Epithelial cell of esophagus (primary cell): ENCODE measurements at regions not wholly inside any gene's neighbourhood (a gene's known extent, or its start where the extent isn't known, plus 50 kb on each side); places are given as distances from the start of the nearest gene placed in this dataset.
A peak's percentile ranks its signal among the peaks of the same experiment; 100 is the strongest.

Experiments used
- DNase-seq: peaks from one replicate; pipeline ENCODE4 v3.0.0; 2010; ENCODE audit warnings: low read depth
- H3K4me3 ChIP-seq: 2 replicates; pipeline ENCODE4 v1.5.1; 2011; ENCODE audit warnings: mild to moderate bottlenecking, low read length, control low read depth
- TF ChIP-seq, protein P1 (sequence below): IDR thresholded peaks from 2 replicates; pipeline ENCODE4 v1.5.1; 2011; ENCODE audit warnings: low read depth, mild to moderate bottlenecking, low read length, control low read depth, inconsistent platforms; ENCODE audit not compliant: insufficient read depth; ENCODE audit errors: missing control alignments

GRCh38 chr1:94335447-94335846 lies 82.7 kb upstream of the ABCD3 start:
- no peak for DNase-seq
- TF ChIP-seq, protein P1, sequence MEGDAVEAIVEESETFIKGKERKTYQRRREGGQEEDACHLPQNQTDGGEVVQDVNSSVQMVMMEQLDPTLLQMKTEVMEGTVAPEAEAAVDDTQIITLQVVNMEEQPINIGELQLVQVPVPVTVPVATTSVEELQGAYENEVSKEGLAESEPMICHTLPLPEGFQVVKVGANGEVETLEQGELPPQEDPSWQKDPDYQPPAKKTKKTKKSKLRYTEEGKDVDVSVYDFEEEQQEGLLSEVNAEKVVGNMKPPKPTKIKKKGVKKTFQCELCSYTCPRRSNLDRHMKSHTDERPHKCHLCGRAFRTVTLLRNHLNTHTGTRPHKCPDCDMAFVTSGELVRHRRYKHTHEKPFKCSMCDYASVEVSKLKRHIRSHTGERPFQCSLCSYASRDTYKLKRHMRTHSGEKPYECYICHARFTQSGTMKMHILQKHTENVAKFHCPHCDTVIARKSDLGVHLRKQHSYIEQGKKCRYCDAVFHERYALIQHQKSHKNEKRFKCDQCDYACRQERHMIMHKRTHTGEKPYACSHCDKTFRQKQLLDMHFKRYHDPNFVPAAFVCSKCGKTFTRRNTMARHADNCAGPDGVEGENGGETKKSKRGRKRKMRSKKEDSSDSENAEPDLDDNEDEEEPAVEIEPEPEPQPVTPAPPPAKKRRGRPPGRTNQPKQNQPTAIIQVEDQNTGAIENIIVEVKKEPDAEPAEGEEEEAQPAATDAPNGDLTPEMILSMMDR, result no peak

DNA sequence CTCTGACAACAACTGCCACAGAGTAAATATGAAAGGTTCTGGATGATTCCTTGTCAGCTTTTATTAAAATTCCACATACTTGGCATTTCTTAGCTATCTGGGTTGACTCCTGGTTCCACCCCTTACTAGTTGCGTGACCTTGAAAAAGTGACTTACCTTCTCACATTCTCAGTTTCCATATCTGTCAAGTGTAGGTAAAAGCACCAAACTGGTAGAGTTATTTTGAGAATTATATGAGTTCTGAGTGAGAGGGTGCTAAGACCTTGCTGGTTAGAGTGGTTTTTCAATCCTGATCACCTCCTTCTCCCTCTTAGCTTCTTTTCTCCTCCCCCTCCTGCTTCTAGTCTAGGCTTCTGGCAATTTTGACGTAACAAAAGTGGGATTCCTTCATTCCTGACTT lies 83.4 kb upstream of the ABCD3 start:
- H3K4me3 ChIP-seq, result no peak overlapping the region
- no peak for DNase-seq
- TF ChIP-seq, protein P1, result no peak

More at GRCh38 chr1:94335447-94335846, 82.7 kb upstream of the ABCD3 start:
- no peak overlapping the region for H3K4me3 ChIP-seq

GRCh38 chr1:94332952-94333351 lies 85.2 kb upstream of the ABCD3 start:
- TF ChIP-seq, protein P1, result no peak
- DNase-seq, result peak; percentile 26
- no peak overlapping the region for H3K4me3 ChIP-seq

GRCh38 chr1:94332516-94332915 lies 85.7 kb upstream of the ABCD3 start:
- DNase-seq, result no peak

DNA sequence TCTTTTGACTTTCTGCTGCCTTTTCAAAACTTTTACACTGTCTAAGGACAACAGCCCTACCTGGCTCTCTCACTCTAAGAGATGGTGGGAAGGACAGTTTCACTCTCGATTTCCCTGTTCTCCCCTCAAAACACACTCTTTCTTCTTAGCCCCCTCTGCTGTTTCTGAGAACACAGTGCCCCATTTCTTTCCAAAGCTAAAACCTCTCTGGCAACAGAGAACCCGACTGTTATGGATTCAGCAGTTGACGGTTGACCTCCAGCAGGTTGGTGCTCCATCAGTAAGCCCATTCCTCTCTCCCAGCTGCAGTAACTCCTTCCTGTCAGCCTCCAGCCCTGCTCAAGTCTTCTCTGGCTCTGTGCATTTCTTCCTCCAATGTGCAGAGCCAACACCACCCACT lies 88.2 kb upstream of the ABCD3 start:
- TF ChIP-seq, protein P1, result no peak
- DNase-seq, result peak; percentile 29
- no peak overlapping the region for H3K4me3 ChIP-seq

More at GRCh38 chr1:94332516-94332915, 85.7 kb upstream of the ABCD3 start:
- H3K4me3 ChIP-seq, result no peak overlapping the region
- TF ChIP-seq, protein P1, result no peak

DNA sequence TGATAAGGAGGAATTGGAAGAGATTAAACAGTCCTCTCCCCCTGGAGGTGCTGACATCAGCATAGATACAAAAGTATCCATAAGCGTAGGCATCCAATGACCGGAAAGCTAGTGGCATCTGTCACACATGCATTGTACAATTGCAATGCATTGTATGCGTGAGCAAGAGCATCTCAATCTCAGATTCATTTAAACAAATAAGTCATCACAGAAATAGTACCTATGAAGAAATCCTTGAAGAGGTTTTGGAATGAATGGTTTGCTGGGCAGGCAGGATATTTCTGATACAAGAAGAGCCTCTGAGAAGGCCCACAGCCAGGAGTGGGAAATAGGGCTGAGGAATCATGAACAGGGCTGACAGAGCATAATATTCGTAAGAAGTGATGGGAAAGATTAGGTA lies 88.9 kb upstream of the ABCD3 start:
- DNase-seq, result no peak
- H3K4me3 ChIP-seq, result no peak overlapping the region
- TF ChIP-seq, protein P1, result no peak

GRCh38 chr1:94327001-94327690 lies 89.8 kb upstream of the ARHGAP29 start:
- H3K4me3 ChIP-seq, result no peak overlapping the region
- no peak for DNase-seq
- TF ChIP-seq, protein P1, result no peak
